ENCODE measurements at regions not wholly inside any gene's neighbourhood (a gene's known extent, or its start where the extent isn't known, plus 50 kb on each side); places are given as distances from the start of the nearest gene placed in this dataset.

DNA sequence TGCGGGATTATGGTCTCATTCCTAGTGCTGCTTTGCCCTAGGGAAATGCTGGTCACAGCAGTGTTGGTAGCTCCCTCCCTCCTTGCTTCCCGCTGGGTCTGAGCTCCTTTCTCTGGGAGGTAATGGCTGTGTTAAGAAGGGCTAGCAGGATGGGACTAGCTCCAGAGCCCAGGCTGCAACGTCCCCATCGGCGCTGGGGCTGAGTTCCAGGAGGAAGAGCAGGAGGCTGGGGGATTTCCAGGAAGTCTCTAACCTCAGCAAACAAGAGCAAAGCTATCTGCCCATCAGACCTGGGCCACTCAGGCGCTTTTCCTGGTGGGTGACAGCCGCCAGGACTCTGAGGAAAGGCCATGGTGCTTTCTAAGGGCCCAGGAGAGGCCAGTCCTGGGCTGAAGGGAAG, 174.2 kb downstream of the DLL1 start:
- no peak for DNase-seq (ENCODE audit: low read depth in 2 of 2)

DNA sequence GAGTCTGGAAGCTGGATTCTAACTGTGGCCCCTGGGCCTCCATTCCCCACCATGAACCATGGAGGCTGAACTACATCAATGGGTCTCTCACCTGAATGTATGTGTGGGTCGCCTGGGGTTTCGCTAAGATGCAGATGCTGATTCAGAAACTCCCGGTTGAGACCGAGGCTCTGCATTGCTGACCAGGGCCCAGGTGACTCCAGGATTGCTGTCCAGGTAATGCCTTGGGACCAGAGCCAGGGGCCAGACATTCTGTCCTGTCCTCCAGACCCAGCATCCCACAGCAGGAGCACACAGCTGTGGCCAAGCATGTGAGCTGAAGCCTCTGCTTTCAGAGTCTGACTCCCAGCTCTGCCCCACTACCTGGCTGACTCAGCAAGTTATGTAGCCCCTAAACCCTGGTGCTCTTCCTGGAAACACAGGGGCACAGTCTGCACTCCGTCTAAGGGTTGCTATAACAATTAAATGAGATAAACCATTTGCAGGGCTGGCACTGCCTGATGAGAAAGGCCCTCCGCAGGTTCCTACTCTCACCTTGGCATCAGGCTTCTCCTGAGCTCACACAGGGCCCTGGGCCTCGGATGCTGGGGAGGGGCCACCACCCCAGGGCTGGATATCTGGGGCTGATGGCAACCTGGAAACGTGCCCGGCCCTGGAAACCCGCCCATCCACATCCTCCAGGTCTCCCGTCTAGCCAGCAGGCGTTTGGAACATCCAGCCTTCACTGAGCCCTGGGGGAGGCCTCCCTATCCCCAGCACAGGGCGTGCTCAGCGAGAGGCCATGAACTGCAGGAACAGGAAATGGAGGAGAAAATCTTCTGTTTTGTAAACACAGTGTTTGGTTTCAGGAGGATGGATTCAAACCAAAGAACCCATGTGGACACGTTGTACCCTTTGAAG, 175.7 kb downstream of the DLL1 start:
- DNase-seq (ENCODE audit: low read depth in 2 of 2) = no peak

GRCh38 chr6:170114187-170114945, 176.5 kb downstream of the DLL1 start:
- no peak for DNase-seq (ENCODE audit: low read depth in 2 of 2)

- DNase-seq (ENCODE audit: low read depth in 2 of 2) = no peak
Observed at GRCh38 chr6:170113141-170113540, 177.7 kb downstream of the DLL1 start.

DNA sequence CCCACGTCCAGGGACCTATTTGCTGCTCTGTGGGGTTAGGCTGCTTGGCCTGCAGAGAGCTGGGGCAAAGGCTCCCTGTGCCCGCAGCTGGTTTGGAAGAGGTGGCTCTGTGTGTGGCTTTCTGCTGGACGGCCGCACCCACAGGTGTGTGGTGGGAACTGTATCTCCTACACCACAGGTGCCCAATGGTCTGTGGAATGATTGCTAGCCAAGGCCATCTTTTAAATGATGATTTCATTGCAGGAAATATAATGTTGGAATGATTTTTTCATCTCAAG, 178.4 kb downstream of the DLL1 start:
- DNase-seq (ENCODE audit: low read depth in 2 of 2) = no peak

DNA sequence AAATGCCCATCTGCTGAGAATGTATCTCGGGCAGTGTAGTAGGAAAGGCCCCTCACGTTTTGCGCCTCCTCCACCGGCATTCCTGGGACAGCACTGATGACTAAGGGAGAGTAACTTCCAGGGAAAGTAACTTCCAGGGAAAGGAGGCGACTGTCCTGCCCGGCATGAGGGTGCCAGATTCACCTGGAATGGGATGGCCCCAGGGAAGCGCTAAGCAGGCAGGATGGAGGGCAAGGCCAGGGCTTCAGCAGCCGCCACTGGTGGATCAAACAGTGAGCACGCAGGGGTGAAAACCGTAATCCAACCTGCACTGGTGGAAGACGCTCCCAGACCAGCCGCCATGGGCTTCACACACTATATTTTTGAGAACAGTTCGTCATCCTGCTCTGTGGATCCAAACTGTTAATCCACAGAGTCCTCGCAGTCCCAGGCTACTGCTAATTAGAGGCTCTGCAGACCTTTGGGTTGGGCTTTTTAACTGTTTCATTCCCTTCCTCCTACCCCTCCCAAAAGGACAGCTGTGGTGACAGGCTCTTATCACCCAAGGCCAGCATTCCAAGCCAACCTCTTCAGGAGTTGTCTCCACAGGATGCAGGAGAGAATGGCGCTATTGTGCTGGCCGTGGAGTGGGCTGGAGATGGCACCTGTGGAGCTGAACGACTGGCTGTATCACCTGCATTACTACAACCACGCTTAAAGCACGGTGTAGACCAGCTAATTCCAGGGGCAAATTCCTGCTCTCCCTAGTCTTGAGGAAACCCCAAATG, 178.9 kb downstream of the DLL1 start:
- DNase-seq (ENCODE audit: low read depth in 2 of 2) = no peak

- no peak for DNase-seq (ENCODE audit: low read depth in 2 of 2)
Observed at GRCh38 chr6:170111141-170111664, 179.7 kb downstream of the DLL1 start.

DNA sequence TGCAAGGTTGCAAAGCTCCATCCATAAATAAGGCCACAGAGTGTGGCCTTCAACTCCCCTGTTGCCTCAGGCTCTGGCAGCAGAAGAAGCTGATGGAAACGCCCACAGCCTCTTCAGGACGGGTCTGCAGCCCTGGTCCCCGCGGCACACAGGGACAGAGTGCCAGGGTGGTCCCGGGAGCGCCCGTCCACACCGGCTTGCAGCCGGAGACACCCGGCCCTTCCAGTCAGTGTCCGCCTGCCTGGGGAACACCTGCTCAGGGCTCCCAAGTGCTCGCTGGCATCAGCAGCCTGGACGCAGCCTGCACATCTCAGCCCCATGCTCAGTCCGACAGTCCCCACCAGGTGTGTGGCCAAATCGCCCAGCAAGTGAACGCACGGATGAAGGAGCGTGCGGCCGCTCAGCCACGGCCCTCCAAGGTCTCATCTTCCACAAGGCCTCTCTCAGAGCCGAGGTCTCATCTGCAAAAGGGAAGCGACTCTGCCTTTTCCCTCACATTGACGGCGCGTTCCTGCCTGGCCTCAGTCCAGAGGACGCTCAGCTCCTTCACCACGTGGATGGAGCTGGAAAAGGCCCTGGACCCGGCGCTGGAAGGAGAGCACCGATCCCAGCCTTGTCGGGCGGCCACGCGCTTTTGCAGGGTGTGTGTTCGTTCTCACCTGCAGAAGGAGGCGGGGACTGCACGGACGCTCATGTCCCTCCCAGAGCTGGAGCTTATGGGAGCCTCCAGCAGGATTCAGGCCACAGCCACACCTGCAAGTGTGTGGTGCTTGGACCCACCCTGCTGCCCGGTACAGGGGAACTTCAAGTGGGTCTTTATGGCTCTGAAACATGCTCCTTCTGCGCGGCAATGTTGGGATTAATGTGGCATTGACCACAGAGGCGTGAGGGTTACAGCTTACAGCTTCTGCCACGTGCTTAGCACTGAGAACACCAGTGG, 180.4 kb downstream of the DLL1 start:
- DNase-seq (ENCODE audit: low read depth in 2 of 2) = no peak

- no peak for DNase-seq (ENCODE audit: low read depth in 2 of 2)
Observed at GRCh38 chr6:170108890-170109587, 181.8 kb downstream of the DLL1 start.

DNA sequence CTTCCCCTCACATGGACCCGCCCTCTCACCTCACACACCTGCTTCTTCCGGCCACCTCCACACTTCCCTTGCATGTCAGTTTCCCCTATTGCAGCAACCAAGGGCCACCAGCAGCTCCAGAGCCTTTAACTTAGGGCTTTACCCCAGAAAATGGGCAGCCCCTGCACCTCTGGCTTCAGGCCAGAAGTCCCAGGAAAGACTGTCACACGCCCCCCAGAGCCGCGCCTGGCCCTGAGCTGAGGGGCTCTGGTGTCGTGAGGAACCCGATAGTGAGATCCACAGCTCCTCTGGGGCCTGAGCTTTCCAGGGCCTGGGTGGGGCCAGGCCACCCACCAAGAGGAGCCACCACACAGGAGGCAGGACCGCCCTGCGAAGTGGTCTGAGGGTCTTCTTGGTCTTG, 182.4 kb downstream of the DLL1 start:
- DNase-seq (ENCODE audit: low read depth in 2 of 2) = no peak

DNA sequence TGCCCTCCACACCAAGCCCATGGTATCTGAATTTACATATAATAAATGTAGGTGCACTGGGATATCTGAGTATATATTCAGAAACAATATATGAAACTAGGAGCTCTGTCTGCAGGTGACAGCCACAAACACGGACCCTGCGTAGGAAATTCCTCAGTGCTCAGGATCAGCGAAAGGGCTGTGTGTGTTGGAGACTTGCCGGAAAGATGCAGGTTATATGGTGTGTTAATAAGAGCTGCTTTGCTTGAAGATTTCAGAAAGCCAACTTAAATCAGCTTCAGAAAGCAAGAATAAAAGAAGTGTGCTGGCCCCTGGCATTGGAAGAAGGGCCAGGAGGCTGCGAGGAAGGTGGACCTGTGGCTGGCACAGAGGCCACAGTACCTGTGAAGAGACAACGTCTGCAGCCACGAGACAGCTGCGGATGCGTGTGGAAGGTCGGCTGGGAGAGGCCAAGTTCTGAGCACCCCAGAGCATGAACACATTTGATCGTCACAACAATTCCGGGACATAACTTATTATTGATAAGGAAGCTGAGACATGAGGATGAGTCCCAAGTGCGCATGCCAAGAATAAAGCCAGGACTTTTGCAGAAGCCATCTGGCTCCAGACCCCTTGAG, 183.2 kb downstream of the DLL1 start:
- DNase-seq (ENCODE audit: low read depth in 2 of 2) = no peak

GRCh38 chr6:170106906-170107525, 183.9 kb downstream of the DLL1 start:
- DNase-seq (ENCODE audit: low read depth in 2 of 2) = no peak

DNA sequence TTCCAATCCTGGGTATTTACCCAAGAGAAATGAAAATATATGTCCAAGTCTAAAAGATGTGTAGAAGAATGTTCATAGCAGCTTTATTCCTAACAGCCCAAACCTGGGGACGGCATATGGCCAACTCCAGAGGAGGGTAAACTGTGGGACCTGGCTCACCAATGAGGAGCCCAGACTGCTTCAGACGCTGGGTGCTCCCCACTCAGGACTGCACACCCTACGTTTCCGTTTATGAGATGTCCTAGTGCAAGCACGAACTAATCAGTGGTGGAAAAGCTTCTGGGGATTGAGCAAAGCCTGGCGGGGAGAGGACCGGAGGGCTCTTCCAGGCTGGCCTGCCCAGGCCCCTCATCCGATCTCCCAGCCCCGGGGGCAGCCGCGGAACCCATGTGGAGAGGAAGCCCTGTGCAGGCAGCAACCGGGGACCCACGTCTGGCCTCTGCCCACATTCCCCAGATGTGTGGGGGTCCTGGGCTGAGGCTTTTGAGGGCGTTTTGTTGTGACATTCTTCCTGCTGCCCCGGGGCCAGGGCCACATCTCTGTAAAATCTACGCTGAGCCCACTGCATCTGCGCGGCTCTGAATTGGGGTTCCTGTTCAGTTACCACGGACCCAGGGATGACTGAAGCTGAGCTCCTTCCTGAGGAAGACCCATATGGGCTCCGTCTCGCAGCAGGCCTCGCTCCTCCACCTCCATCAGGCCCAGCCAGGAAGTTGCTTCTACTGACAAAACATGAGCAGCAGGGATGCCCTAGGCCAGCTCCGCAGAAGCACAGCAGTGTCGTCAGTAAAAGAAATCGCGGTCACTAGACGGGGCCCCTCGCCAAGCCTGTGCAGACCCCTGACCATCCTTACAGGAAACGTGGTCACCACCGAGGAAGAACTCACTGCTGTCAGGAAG, 188.0 kb downstream of the DLL1 start:
- DNase-seq (ENCODE audit: low read depth in 2 of 2) = no peak

DNA sequence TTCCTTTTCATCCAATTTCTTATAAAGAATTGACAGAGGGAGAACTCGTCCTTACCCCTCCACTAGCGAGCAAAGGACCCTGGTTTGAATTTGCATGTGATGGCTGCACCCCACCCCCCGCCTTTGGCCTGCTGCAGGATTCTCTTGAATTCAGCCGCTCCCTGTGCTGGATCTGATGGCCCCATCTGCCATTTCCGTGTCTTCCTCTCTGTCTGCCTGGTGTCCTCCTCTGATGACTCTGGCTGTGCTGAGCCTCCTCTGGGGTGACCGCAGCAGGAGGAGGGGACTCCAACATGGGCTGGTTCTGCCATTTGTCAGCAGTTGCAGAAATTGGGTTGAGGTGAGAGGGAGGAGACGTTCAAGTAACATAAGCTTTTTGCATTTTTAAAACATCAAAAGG, 188.8 kb downstream of the DLL1 start:
- DNase-seq (ENCODE audit: low read depth in 2 of 2) = no peak

DNA sequence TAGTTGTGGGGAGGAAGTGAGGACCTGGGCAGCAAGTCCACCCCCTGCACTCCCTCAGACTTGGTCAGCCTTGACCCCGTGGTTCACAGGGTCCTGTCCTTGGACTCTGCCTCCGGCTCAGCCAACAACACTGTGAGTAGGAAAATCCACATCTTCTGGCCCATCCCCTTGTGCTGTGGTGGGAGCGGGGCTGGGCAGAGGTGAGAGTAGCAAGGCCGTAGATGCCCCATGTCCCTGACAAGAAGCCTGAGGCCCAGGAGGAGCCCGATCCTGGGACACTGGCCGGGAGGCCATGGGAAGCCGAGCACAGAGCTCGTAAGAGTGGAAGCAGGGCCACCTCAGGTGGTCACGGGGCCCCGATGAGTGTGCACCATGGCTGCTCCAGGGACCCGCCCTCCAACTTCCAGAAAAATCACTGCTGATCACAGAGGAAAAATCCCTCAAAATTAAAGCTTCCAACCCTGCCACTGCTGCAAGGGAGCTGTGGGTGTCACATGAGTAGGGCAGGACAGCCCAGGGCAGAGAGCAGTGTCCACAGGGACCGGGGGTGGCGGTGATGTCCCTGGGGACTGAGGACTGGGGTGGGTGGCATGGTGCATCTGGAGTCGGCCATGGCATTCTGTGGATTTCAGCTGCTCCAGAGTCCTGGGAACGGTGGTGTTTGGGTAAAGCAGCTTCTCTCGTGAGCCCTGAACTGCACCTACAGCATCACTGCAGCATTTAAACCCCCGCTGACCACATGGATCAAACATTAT, 189.4 kb downstream of the DLL1 start:
- DNase-seq (ENCODE audit: low read depth in 2 of 2) = no peak

GRCh38 chr6:170100046-170100445, 190.8 kb downstream of the DLL1 start:
- DNase-seq (ENCODE audit: low read depth in 2 of 2) = no peak

GRCh38 chr6:170099387-170099786, 191.5 kb downstream of the DLL1 start:
- no peak for DNase-seq (ENCODE audit: low read depth in 2 of 2)
